B cell (primary cell): ENCODE measurements at regions not wholly inside any gene's neighbourhood (a gene's known extent, or its start where the extent isn't known, plus 50 kb on each side); places are given as distances from the start of the nearest gene placed in this dataset.

ENCODE experiments used
- ATAC-seq: fragments of 200-7000 bp; cut with Tn5 transposase; one replicate; pipeline ENCODE4 v1.10.0; 2021; ENCODE audit warnings: low read depth, mild to moderate bottlenecking, moderate number of reproducible peaks, moderate library complexity
- CTCF ChIA-PET: fragments of 350-600 bp; sonication (Branson Sonifier 250); formaldehyde crosslinking; loops from one replicate; lab custom pipeline; 2021; ENCODE audit warnings: antibody characterized with exemption, inconsistent platforms; lab: Charles Lee
- POLR2A ChIA-PET: fragments of 350-600 bp; sonication (Branson Sonifier 250); formaldehyde crosslinking; loops from one replicate; lab custom pipeline; 2021; ENCODE audit warnings: antibody characterized with exemption; lab: Charles Lee
- DNase-seq: peaks from one replicate; pipeline ENCODE4 v3.0.0; 2013
- H2AFZ ChIP-seq: 2 replicates; pipeline ENCODE4 v1.6.1; 2012; ENCODE audit warnings: mild to moderate bottlenecking, low read depth, low read length; ENCODE audit not compliant: insufficient read depth, poor library complexity, severe bottlenecking
- H3K27ac ChIP-seq, 2 donors: 1 replicate in 1 of 2; 2 replicates in 1 of 2; pipeline ENCODE4 v1.5.1; 2012 to 2013; ENCODE audit warnings: low read length in 2 of 2, mild to moderate bottlenecking in 2 of 2, moderate library complexity in 1 of 2
- H3K27me3 ChIP-seq, 4 experiments: fragments of 200-600 bp in 1 of 4; sonication (generic) in 1 of 4; replicated peaks in 1 of 4; 1 replicate in 2 of 4; 2 replicates in 2 of 4; pipeline versions ENCODE4 v1.6.1 to v1.7.0; 2013 to 2016; ENCODE audit warnings: low read length in 3 of 4, mild to moderate bottlenecking in 2 of 4, mixed read lengths in 1 of 4, moderate library complexity in 1 of 4; ENCODE audit not compliant: insufficient read depth in 4 of 4, control insufficient read depth in 3 of 4; ENCODE audit errors: control extremely low read depth in 1 of 4
- H3K36me3 ChIP-seq, 2 experiments: replicated peaks in 1 of 2; 1 replicate in 1 of 2; 2 replicates in 1 of 2; pipeline versions ENCODE4 v1.6.1 to v1.7.1; 2013; ENCODE audit warnings: low read length in 1 of 2; ENCODE audit not compliant: insufficient read depth in 2 of 2, control insufficient read depth in 1 of 2; ENCODE audit errors: control extremely low read depth in 1 of 2, extremely low read depth in 1 of 2
- H3K4me1 ChIP-seq, 2 donors: fragments of 200-600 bp in 1 of 2; sonication (generic) in 1 of 2; 1 replicate in 1 of 2; 2 replicates in 1 of 2; pipeline versions ENCODE4 v1.5.1 to v1.6.1; 2013 to 2017; ENCODE audit warnings: low read length in 2 of 2; ENCODE audit not compliant: control insufficient read depth in 2 of 2, insufficient read depth in 2 of 2
- H3K4me2 ChIP-seq: replicated peaks from 2 replicates; pipeline ENCODE3; 2012; ENCODE audit warnings: mild to moderate bottlenecking, low read depth, low read length; ENCODE audit not compliant: poor library complexity, severe bottlenecking
- H3K4me3 ChIP-seq, 5 experiments: fragments of 200-600 bp in 1 of 5; sonication (generic) in 1 of 5; 1 replicate in 3 of 5; 2 replicates in 2 of 5; pipeline versions ENCODE4 v1.5.1 to v1.7.0; 2011 to 2016; ENCODE audit warnings: low read length in 4 of 5, mild to moderate bottlenecking in 4 of 5, low read depth in 2 of 5, control low read depth in 1 of 5, moderate library complexity in 1 of 5; ENCODE audit not compliant: insufficient read depth in 1 of 5; ENCODE audit errors: control extremely low read depth in 1 of 5, extremely low read depth in 1 of 5
- H3K79me2 ChIP-seq: fragments of 200-600 bp; sonication (generic); one replicate; pipeline ENCODE4 v1.6.0; 2016; ENCODE audit warnings: low read length; ENCODE audit not compliant: control insufficient read depth, insufficient read depth
- H3K9ac ChIP-seq: fragments of 200-600 bp; sonication (generic); 2 replicates; pipeline ENCODE4 v1.6.1; 2017; ENCODE audit warnings: mild to moderate bottlenecking, low read length, moderate library complexity
- H3K9me3 ChIP-seq, 3 donors: one replicate each; pipeline versions ENCODE4 v1.6.1 to v1.7.1; 2013; ENCODE audit warnings: low read length in 2 of 3; ENCODE audit not compliant: control insufficient read depth in 2 of 3, insufficient read depth in 1 of 3; ENCODE audit errors: control extremely low read depth in 1 of 3
- H4K20me1 ChIP-seq: 2 replicates; pipeline ENCODE4 v1.6.0; 2012; ENCODE audit warnings: mild to moderate bottlenecking, low read length; ENCODE audit not compliant: insufficient read depth, control insufficient read depth, poor library complexity, severe bottlenecking
- H3K27ac Mint-ChIP-seq: one replicate; pipeline ENCODE4 v1.8.0; 2021; ENCODE audit warnings: mixed read lengths
- H3K27me3 Mint-ChIP-seq: one replicate; pipeline ENCODE4 v1.8.0; 2021; ENCODE audit warnings: mixed read lengths
- H3K4me1 Mint-ChIP-seq: one replicate; pipeline ENCODE4 v1.8.0; 2021; ENCODE audit warnings: mixed read lengths
- H3K4me3 Mint-ChIP-seq: one replicate; pipeline ENCODE4 v1.8.0; 2021; ENCODE audit warnings: mixed read lengths
- H3K9me3 Mint-ChIP-seq: one replicate; pipeline ENCODE4 v1.8.0; 2022; ENCODE audit warnings: mixed read lengths; ENCODE audit not compliant: insufficient read depth
- EZH2 ChIP-seq: IDR thresholded peaks from 2 replicates; pipeline ENCODE4 v1.6.1; 2012; ENCODE audit warnings: borderline replicate concordance, low read depth, mild to moderate bottlenecking, moderate library complexity, low read length; ENCODE audit not compliant: insufficient read depth, poor library complexity, severe bottlenecking
- WGBS: methylation state at CpG from one replicate; pipeline ENCODE4 v1.1.5; 2013; ENCODE audit warnings: missing lambda C conversion rate; ENCODE audit not compliant: insufficient coverage; 5-methylcytosine and 5-hydroxymethylcytosine counted together
- intact Hi-C: fragments of 100-400 bp; cut with micrococcal nuclease; formaldehyde crosslinking; loops from one replicate; pipeline ENCODE4 v1.10.0; 2022
- TF ChIP-seq, protein P1 (sequence below): fragments of 200-600 bp; IDR thresholded peaks from one replicate; pipeline ENCODE4 v1.8.0; 2022; ENCODE audit warnings: antibody characterized with exemption, mild to moderate bottlenecking

DNA sequence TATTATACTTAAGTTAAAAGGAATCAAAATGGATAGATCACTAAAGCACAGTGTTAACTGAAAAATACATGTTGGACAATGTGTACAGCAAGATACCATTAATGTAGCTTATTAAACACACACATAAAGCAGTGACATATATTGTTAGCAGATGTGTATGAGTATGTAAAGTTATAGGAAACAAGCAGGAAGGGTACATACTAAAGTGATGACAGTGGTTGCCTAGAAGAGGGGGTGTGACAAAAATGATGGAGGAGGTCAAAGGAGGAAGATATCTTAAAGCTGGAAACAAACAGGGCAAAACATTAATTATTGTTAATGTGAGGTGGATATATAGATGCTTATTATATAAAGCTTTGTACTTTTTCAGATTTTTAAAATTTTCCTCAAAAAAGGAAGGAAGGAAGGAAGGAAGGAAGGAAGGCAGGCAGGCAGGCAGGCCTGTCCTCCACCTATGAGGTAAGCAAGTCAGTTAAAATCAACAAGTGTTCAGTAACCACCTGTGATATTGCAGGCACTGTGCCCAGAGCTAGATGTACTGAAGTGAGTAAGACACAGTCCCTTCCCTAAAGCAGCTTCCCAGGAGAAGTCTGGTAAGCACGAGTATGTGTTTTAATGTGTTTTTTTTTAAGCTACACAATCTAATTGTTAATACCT is 252.9 kb upstream of the NR5A2 start:
- WGBS: no CpG with 5 or more reads among the region's 1 CpG
- POLR2A ChIA-PET: no interaction called here
- Mint-ChIP-seq H3K4me1 (no peaks in the 10 kb centered on the region), H3K27ac (no peak overlapping the region), H3K9me3 (no peaks in the 10 kb centered on the region), H3K4me3 (no peak overlapping the region), H3K27me3 (peaks cover 27% of the 10 kb centered on the region)
- no peak for ATAC-seq
- no peak overlapping the region for H3K4me3 ChIP-seq
- H3K9me3 ChIP-seq: peaks cover 0 to 3% (median 0%) of the 10 kb centered on the region in 3 donors
- no peak overlapping the region for H3K4me2 ChIP-seq
- DNase-seq: no peak
- H3K79me2 ChIP-seq: no peaks in the 10 kb centered on the region
- no peak overlapping the region for H3K9ac ChIP-seq
- intact Hi-C loops: no loop called here
- no peak overlapping the region for H2AFZ ChIP-seq
- H3K4me1 ChIP-seq: no peaks in the 10 kb centered on the region
- H3K36me3 ChIP-seq: no peaks in the 10 kb centered on the region
- no peak for TF ChIP-seq EZH2
- TF ChIP-seq, protein P1, sequence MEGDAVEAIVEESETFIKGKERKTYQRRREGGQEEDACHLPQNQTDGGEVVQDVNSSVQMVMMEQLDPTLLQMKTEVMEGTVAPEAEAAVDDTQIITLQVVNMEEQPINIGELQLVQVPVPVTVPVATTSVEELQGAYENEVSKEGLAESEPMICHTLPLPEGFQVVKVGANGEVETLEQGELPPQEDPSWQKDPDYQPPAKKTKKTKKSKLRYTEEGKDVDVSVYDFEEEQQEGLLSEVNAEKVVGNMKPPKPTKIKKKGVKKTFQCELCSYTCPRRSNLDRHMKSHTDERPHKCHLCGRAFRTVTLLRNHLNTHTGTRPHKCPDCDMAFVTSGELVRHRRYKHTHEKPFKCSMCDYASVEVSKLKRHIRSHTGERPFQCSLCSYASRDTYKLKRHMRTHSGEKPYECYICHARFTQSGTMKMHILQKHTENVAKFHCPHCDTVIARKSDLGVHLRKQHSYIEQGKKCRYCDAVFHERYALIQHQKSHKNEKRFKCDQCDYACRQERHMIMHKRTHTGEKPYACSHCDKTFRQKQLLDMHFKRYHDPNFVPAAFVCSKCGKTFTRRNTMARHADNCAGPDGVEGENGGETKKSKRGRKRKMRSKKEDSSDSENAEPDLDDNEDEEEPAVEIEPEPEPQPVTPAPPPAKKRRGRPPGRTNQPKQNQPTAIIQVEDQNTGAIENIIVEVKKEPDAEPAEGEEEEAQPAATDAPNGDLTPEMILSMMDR: no peak
- H4K20me1 ChIP-seq: no peaks in the 10 kb centered on the region
- CTCF ChIA-PET: no interaction called here
- no peak overlapping the region for H3K27ac ChIP-seq
- no peaks in the 10 kb centered on the region for H3K27me3 ChIP-seq

DNA sequence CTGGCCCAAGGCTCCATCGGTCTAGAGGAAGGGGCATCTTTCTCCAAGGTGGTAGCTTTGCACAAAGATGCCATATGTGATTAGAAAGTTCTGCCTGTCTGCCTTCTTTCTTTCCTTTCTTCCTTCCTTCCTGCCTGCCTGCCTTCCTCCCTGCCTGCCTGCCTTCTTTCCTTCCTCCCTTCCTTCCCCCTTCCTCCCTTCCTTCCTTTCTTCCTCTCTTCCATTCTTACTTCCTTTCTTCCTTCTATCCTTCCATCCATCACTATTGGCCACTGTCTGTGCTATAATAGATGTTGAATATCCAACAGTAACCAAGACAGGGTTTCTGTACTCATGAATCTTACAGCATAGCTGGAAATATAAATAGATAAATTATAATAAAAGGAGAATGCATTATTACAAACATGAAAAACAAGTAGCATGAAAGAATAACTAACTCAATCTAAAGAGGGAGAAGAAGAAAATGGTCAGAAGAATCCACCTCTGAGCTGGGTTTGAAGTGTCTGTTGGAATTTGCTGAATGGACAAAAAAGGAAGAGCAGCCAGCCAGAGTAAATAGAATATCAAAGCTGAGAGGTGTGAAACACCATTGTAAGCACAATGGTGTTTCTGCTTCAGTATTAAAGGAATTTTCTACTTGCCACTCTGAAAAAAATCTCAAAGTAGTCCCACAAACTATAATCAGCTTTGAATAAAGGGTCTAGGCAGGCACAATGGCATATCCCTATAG is 250.6 kb upstream of the NR5A2 start:
- Histone ChIP-seq H2AFZ (no peak overlapping the region), H3K4me3 (no peak overlapping the region), H3K4me2 (no peak overlapping the region), H3K9ac (no peak overlapping the region), H4K20me1 (no peaks in the 10 kb centered on the region), H3K27me3 (no peaks in the 10 kb centered on the region), H3K4me1 (no peaks in the 10 kb centered on the region), H3K9me3 (peaks cover 0 to 2% (median 0%) of the 10 kb centered on the region in 3 donors), H3K36me3 (no peaks in the 10 kb centered on the region), H3K79me2 (no peaks in the 10 kb centered on the region), H3K27ac (no peak overlapping the region)
- ChIA-PET CTCF (interaction anchor here (0.6 kb wide), 1 partner anchor 227 kb away, joined by 4 read pairs; no protein-coding TSS in a partner anchor), POLR2A (no interaction called here)
- TF ChIP-seq, protein P1: no peak
- TF ChIP-seq EZH2: no peak
- H3K27ac Mint-ChIP-seq: no peak overlapping the region
- intact Hi-C loops: no loop called here
- no peak for DNase-seq
- H3K9me3 Mint-ChIP-seq: peaks cover 4% of the 10 kb centered on the region
- no CpG with 5 or more reads among the region's 1 CpG for WGBS
- ATAC-seq: no peak
- no peak overlapping the region for H3K4me3 Mint-ChIP-seq
- no peaks in the 10 kb centered on the region for H3K4me1 Mint-ChIP-seq
- peaks cover 22% of the 10 kb centered on the region for H3K27me3 Mint-ChIP-seq
